HCT116 (cell line): ENCODE measurements at regions not wholly inside any gene's neighbourhood (a gene's known extent, or its start where the extent isn't known, plus 50 kb on each side); places are given as distances from the start of the nearest gene placed in this dataset.

Experiments
- ATAC-seq: fragments of 200-7000 bp; cut with Tn5 transposase; 2 replicates; pipeline ENCODE4 v1.9.1; 2020; ENCODE audit warnings: mild to moderate bottlenecking, moderate library complexity
- BruUV-seq: library from RNA; stranded (reverse); fragments of 400-500 nt; replicated peaks from 2 replicates; lab custom pipeline; 2021; lab: Mats Ljungman, UMichigan
- CTCF ChIA-PET: fragments of 300-600 bp; sonication (Branson Sonifier 250); formaldehyde crosslinking; loops from one replicate; lab custom pipeline; 2021; ENCODE audit warnings: antibody characterized with exemption; lab: Charles Lee
- POLR2A ChIA-PET: fragments of 300-600, 350-600 bp; sonication (Branson Sonifier 250); formaldehyde crosslinking; loops from one replicate; lab custom pipeline; 2021; ENCODE audit warnings: antibody characterized with exemption; lab: Charles Lee
- RAD21 ChIA-PET, 2 experiments: fragments of 300-600 bp; sonication (Branson Sonifier 250); formaldehyde crosslinking; loops; one replicate each; lab custom pipeline; 2023; ENCODE audit warnings: low total read pairs in 2 of 2; ENCODE audit not compliant: uncharacterized antibody in 2 of 2, unreplicated experiment in 2 of 2, low non-redundant PET in 1 of 2; lab: Charles Lee
- DNase-seq: peaks from one replicate; pipeline ENCODE4 v3.0.0-alpha.2; 2010; ENCODE audit warnings: low read depth, low spot score
- H2AFZ ChIP-seq: fragments of 200-600 bp; shearing (Covaris generic), sonication (generic); 2 replicates; pipeline ENCODE4 v1.6.1; 2017; ENCODE audit warnings: low read depth, mixed run types, mixed read lengths, antibody characterized with exemption, low read length; ENCODE audit not compliant: poor library complexity, severe bottlenecking
- H3K27ac ChIP-seq: 2 replicates; pipeline ENCODE4 v1.5.1; 2012; ENCODE audit warnings: low read depth, low read length
- H3K27me3 ChIP-seq: fragments of 200-600 bp; sonication (generic); 2 replicates; pipeline ENCODE4 v1.6.1; 2016; ENCODE audit warnings: mixed run types, low read length, mixed read lengths; ENCODE audit not compliant: insufficient read depth
- H3K36me3 ChIP-seq, 2 experiments: fragments of 200-500 bp in 1 of 2; fragments of 200-600 bp in 1 of 2; sonication (Bioruptor generic) in 1 of 2; sonication (generic) in 1 of 2; 2 replicates each; pipeline versions ENCODE4 v1.5.1 to v1.6.1; 2014 to 2016; ENCODE audit warnings: low read length in 2 of 2, inconsistent platforms in 1 of 2, mixed read lengths in 1 of 2, mixed run types in 1 of 2; ENCODE audit not compliant: insufficient read depth in 2 of 2, control insufficient read depth in 1 of 2
- H3K4me1 ChIP-seq, 2 experiments: fragments of 200-600 bp in 1 of 2; sonication (generic) in 1 of 2; 2 replicates each; pipeline versions ENCODE4 v1.5.1 to v1.6.1; 2012 to 2017; ENCODE audit warnings: low read length in 2 of 2, inconsistent platforms in 1 of 2, mild to moderate bottlenecking in 1 of 2, mixed read lengths in 1 of 2, mixed run types in 1 of 2, moderate library complexity in 1 of 2; ENCODE audit not compliant: insufficient read depth in 2 of 2, control insufficient read depth in 1 of 2
- H3K4me2 ChIP-seq: fragments of 200-600 bp; sonication (generic); 2 replicates; pipeline ENCODE4 v1.6.1; 2017; ENCODE audit warnings: mixed run types, low read length, mixed read lengths
- H3K4me3 ChIP-seq, 2 experiments: fragments of 200-600 bp in 1 of 2; sonication (generic) in 1 of 2; replicated peaks in 1 of 2; 2 replicates each; pipeline ENCODE4 v1.5.1; 2011 to 2016; ENCODE audit warnings: low read length in 2 of 2, control low read depth in 1 of 2, low read depth in 1 of 2, mild to moderate bottlenecking in 1 of 2, mixed read lengths in 1 of 2, mixed run types in 1 of 2
- H3K79me2 ChIP-seq: fragments of 200-600 bp; sonication (generic); 2 replicates; pipeline ENCODE4 v1.6.1; 2017; ENCODE audit warnings: mild to moderate bottlenecking, mixed run types, low read length, moderate library complexity, mixed read lengths; ENCODE audit not compliant: insufficient read depth
- H3K9ac ChIP-seq: fragments of 200-600 bp; sonication (generic); 2 replicates; pipeline ENCODE4 v1.6.1; 2016; ENCODE audit warnings: low read length, mixed read lengths
- H3K9me2 ChIP-seq: fragments of 200-600 bp; sonication (generic), shearing (Covaris generic); 2 replicates; pipeline ENCODE4 v1.6.1; 2017; ENCODE audit warnings: mixed run types, mild to moderate bottlenecking, moderate library complexity; ENCODE audit not compliant: insufficient read depth
- H3K9me3 ChIP-seq, 2 experiments: fragments of 200-500 bp in 1 of 2; fragments of 200-600 bp in 1 of 2; sonication (Bioruptor generic) in 1 of 2; sonication (generic) in 1 of 2; 2 replicates each; pipeline ENCODE4 v1.6.1; 2014 to 2017; ENCODE audit warnings: low read length in 2 of 2, mixed read lengths in 2 of 2, inconsistent platforms in 1 of 2, low read depth in 1 of 2, mild to moderate bottlenecking in 1 of 2, mixed run types in 1 of 2, moderate library complexity in 1 of 2; ENCODE audit not compliant: control insufficient read depth in 1 of 2, insufficient read depth in 1 of 2
- H4K20me1 ChIP-seq: fragments of 200-600 bp; sonication (generic), shearing (Covaris generic); 2 replicates; pipeline ENCODE4 v1.6.1; 2017; ENCODE audit warnings: mixed run types, mild to moderate bottlenecking, moderate library complexity; ENCODE audit not compliant: insufficient read depth
- CBX3 ChIP-seq: IDR thresholded peaks from 2 replicates; pipeline ENCODE4 v1.6.1; 2012; ENCODE audit warnings: low read depth
- CEBPB ChIP-seq: IDR thresholded peaks from 2 replicates; pipeline ENCODE4 v1.6.1; 2012; ENCODE audit warnings: low read depth
- EGR1 ChIP-seq: IDR thresholded peaks from 2 replicates; pipeline ENCODE4 v1.6.1; 2012; ENCODE audit warnings: low read depth
- JUND ChIP-seq: IDR thresholded peaks from 2 replicates; pipeline ENCODE4 v1.6.1; 2012
- MAX ChIP-seq: IDR thresholded peaks from 2 replicates; pipeline ENCODE4 v1.6.1; 2012
- ZNF274 ChIP-seq: fragments of 200-500 bp; sonication (Bioruptor generic); IDR thresholded peaks from 2 replicates; pipeline ENCODE4 v1.6.1; 2014; ENCODE audit warnings: mild to moderate bottlenecking, low read depth, low read length, inconsistent platforms
- intact Hi-C: fragments of 100-400 bp; cut with micrococcal nuclease; formaldehyde crosslinking; loops from 2 replicates; pipeline ENCODE4 v1.10.0; 2022
- TF ChIP-seq, protein P1 (sequence below), 3 experiments: fragments of 200-600 bp in 1 of 3; sonication (generic) in 1 of 3; IDR thresholded peaks in 2 of 3; conservative IDR thresholded peaks in 1 of 3; 2 replicates each; pipeline ENCODE4 v1.5.1; 2012 to 2017; ENCODE audit warnings: low read depth in 2 of 3, low read length in 2 of 3, antibody characterized with exemption in 1 of 3, borderline replicate concordance in 1 of 3, control low read depth in 1 of 3, mild to moderate bottlenecking in 1 of 3, mixed read lengths in 1 of 3, mixed run types in 1 of 3, moderate library complexity in 1 of 3; ENCODE audit not compliant: insufficient read depth in 1 of 3
- TF ChIP-seq, protein P2 (sequence below): IDR thresholded peaks from 2 replicates; pipeline ENCODE4 v1.6.1; 2012; ENCODE audit warnings: low read depth

DNA sequence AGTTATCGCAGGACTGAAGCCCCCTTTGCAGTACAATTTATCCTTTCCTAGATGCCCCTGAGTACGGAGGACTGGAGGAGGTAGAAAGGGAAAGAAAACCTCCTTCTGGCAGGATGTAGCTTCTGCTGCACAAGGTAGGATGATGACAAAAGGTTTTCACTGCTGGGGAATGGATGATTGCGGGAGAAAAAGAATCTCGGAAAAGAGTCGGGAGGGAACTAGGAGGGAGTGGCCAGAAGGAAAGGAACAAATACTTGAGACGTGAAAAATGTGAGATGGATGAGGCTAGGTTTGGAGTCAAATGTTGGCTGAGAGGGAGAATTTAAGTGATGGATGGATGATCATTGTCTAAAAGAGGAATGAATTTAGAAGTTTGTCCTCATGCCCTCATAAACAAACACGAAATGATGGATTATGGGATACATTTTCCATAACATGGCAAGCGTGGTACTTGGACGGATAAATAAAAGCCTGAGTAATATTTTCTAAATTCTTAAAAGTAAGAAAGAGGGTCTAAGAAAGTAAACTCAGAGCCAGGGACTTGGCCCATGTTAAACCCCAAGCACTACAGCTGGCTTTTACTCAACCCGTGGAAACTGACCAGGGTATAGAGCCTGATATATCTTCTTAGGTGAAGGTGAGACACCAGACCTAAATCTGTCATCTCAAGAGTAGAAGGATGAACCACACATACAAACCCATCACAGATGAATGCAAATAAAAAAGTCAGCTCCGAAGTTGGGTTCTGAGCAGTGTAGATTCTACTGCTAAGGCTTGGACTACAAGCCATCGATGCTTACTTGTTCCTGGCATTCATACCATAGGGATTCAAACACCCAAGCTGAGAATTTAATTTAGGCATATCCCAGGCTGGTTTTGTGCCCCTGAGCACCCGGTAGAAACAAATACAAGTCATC, 72.4 kb downstream of the HFE start:
- TF ChIP-seq CBX3 (no peak), ZNF274 (no peak), EGR1 (no peak), MAX (no peak), CEBPB (0 out of 2 replicates have a peak, but pooled peaks have one; percentile 2), JUND (no peak)
- TF ChIP-seq, protein P1, sequence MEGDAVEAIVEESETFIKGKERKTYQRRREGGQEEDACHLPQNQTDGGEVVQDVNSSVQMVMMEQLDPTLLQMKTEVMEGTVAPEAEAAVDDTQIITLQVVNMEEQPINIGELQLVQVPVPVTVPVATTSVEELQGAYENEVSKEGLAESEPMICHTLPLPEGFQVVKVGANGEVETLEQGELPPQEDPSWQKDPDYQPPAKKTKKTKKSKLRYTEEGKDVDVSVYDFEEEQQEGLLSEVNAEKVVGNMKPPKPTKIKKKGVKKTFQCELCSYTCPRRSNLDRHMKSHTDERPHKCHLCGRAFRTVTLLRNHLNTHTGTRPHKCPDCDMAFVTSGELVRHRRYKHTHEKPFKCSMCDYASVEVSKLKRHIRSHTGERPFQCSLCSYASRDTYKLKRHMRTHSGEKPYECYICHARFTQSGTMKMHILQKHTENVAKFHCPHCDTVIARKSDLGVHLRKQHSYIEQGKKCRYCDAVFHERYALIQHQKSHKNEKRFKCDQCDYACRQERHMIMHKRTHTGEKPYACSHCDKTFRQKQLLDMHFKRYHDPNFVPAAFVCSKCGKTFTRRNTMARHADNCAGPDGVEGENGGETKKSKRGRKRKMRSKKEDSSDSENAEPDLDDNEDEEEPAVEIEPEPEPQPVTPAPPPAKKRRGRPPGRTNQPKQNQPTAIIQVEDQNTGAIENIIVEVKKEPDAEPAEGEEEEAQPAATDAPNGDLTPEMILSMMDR (IDR thresholded peaks at IDR 0.05 in 2 of 3, conservative IDR thresholded peaks at IDR 0.05 in 1 of 3; ENCODE audit: borderline replicate concordance in 1 of 3, insufficient read depth in 1 of 3, low read depth in 2 of 3, low read length in 2 of 3), result no peak
- TF ChIP-seq, protein P2, sequence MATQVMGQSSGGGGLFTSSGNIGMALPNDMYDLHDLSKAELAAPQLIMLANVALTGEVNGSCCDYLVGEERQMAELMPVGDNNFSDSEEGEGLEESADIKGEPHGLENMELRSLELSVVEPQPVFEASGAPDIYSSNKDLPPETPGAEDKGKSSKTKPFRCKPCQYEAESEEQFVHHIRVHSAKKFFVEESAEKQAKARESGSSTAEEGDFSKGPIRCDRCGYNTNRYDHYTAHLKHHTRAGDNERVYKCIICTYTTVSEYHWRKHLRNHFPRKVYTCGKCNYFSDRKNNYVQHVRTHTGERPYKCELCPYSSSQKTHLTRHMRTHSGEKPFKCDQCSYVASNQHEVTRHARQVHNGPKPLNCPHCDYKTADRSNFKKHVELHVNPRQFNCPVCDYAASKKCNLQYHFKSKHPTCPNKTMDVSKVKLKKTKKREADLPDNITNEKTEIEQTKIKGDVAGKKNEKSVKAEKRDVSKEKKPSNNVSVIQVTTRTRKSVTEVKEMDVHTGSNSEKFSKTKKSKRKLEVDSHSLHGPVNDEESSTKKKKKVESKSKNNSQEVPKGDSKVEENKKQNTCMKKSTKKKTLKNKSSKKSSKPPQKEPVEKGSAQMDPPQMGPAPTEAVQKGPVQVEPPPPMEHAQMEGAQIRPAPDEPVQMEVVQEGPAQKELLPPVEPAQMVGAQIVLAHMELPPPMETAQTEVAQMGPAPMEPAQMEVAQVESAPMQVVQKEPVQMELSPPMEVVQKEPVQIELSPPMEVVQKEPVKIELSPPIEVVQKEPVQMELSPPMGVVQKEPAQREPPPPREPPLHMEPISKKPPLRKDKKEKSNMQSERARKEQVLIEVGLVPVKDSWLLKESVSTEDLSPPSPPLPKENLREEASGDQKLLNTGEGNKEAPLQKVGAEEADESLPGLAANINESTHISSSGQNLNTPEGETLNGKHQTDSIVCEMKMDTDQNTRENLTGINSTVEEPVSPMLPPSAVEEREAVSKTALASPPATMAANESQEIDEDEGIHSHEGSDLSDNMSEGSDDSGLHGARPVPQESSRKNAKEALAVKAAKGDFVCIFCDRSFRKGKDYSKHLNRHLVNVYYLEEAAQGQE, result no peak
- TF ChIP-seq, all 23 proteins: peak for 1
- CTCF ChIA-PET, result interaction anchor here (1.2 to 1.4 kb wide), 2 partner anchors 13 to 36 kb away, joined by 3 to 7 read pairs; a partner anchor contains a TSS
- peak overlapping the region; percentile 88 for H3K27ac ChIP-seq
- peak overlapping the region; percentile 66 to 69 for H3K4me3 ChIP-seq
- peaks cover 24 to 62% of the 10 kb centered on the region in 2 experiments for H3K4me1 ChIP-seq
- no peak for ATAC-seq
- H3K79me2 ChIP-seq, result peaks cover 4% of the 10 kb centered on the region; the same call in 1 of the 2 replicates
- H3K9me3 ChIP-seq, result no peaks in the 10 kb centered on the region
- intact Hi-C loops, result loop anchor here (2.0 kb wide), 3 partner anchors 39 to 987 kb away; a partner anchor contains a TSS
- H3K9ac ChIP-seq, result peak overlapping the region; percentile 98
- RAD21 ChIA-PET, result no interaction called here
- no peaks in the 10 kb centered on the region for H3K9me2 ChIP-seq
- DNase-seq, result no peak
- POLR2A ChIA-PET, result interaction anchor here (0.6 to 8.4 kb wide), 25 partner anchors 10 to 1734 kb away, joined by 3 to 571 read pairs (median 9); a partner anchor contains a TSS
- no peaks in the 10 kb centered on the region for H4K20me1 ChIP-seq
- no peak overlapping the region for H2AFZ ChIP-seq
- H3K36me3 ChIP-seq, result no peaks in the 10 kb centered on the region
- BruUV-seq, result no TSS peak
- peak overlapping the region; percentile 82 for H3K4me2 ChIP-seq
- H3K27me3 ChIP-seq, result no peaks in the 10 kb centered on the region
